ENCODE measurements at regions not wholly inside any gene's neighbourhood (a gene's known extent, or its start where the extent isn't known, plus 50 kb on each side); places are given as distances from the start of the nearest gene placed in this dataset.

- TF ChIP-seq GATA2 (IDR thresholded peaks at IDR 0.05; ENCODE audit: low read depth, low read length): no peak
- no peak for TF ChIP-seq GATA3 (IDR thresholded peaks at IDR 0.05; ENCODE audit: low read depth, low read length)
Observed at GRCh38 chr4:33850371-33850902, 2393.9 kb downstream of the ARAP2 start.

Data from SH-SY5Y (cell line).